OCI-LY1 (cell line): ENCODE measurements at regions not wholly inside any gene's neighbourhood (a gene's known extent, or its start where the extent isn't known, plus 50 kb on each side); places are given as distances from the start of the nearest gene placed in this dataset.

ENCODE experiments used
- CTCF ChIP-seq: fragments of 200-600 bp; sonication (generic), shearing (Covaris generic); IDR thresholded peaks from 2 replicates; pipeline ENCODE4 v1.5.1; 2017; ENCODE audit warnings: mild to moderate bottlenecking, antibody characterized with exemption, low read length, moderate library complexity, mixed read lengths
- EZH2 ChIP-seq: fragments of 200-600 bp; sonication (generic), shearing (Covaris generic); IDR thresholded peaks from 2 replicates; pipeline ENCODE4 v1.8.0; 2017; ENCODE audit warnings: borderline replicate concordance, mixed run types, mild to moderate bottlenecking, antibody characterized with exemption, low read length, moderate library complexity, mixed read lengths

GRCh38 chr11:42901084-42901483 lies 410.7 kb upstream of the API5 start:
- TF ChIP-seq CTCF (no peak), EZH2 (no peak)
